GM19397 (cell line): ENCODE measurements at regions not wholly inside any gene's neighbourhood (a gene's known extent, or its start where the extent isn't known, plus 50 kb on each side); places are given as distances from the start of the nearest gene placed in this dataset.
"Not testable (repeated sequence)": the region's sequence is repeated elsewhere in the genome, so short reads cannot be mapped to it uniquely, and the experiment has no call there.

Source experiments
- ATAC-seq: cut with Tn5 transposase; IDR thresholded peaks from one replicate; pipeline ENCODE4 v1.9.1; 2021; ENCODE audit warnings: mild to moderate bottlenecking, moderate library complexity; ENCODE audit not compliant: unreplicated experiment

DNA sequence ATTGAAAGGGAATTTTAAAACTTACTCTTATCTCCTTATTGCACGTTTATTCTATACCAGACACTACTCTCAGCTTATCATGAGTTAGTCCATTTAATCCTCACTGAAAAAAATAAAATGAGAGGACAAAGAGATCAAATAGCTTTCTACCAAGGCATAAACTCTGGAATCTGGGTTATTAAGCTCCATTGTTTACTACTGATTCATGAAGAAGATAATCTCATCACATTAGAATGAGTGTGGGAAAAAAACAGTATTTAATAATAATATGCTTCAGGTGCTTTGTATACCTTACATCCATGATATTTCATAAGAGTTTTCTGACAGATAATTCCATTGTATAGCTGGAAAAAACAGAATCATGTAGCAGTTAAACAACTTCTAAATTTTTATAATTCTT, 1092.6 kb downstream of the TECRL start:
- ATAC-seq, result no peak

GRCh38 chr4:63315651-63316050, 1093.6 kb downstream of the TECRL start:
- ATAC-seq, result no peak

GRCh38 chr4:63308697-63309096, 1100.6 kb downstream of the TECRL start:
- no peak for ATAC-seq

GRCh38 chr4:63302792-63303191, 1106.5 kb downstream of the TECRL start:
- no peak for ATAC-seq

GRCh38 chr4:63302078-63302477, 1107.2 kb downstream of the TECRL start:
- ATAC-seq, result no peak

DNA sequence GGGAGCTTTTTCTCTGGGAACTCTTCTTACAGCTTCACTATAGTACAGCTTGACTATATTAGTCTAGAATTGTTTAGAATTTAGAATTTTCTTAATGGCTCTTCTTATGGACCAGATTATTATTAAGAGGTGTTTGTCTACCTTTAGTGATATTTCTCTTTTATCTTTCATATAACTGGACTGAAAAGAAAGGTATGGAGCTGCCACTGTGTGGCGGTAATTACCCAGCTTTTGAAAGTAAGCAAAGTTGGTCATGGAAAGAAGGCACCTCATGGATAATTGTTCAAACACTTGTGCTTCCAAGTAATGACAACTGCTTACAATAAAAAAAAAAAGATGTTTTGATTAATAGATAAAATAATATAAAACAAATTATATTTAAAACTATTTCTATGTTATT, 1112.5 kb downstream of the TECRL start:
- ATAC-seq, result no peak

DNA sequence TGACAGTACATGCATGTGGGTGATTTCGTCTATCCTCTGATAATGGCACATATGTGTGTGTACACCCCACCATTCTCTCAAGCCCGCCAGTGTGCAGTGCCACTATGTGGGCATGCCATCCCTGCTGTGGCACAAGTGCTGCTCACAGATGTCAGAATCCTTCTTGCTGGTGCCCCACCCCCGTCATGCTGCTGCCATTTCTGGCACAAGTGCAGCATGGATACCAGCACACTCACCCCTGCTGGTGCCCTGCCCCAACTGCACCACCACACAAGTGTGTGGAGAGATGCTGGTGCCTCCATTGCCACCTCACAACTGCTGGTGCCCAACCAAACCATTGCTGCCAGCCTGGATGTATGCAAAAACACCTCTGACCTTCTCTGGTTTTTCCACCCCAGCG, 1133.8 kb downstream of the TECRL start:
- no peak for ATAC-seq

- ATAC-seq, result no peak
Measured at GRCh38 chr4:63269156-63269555, 1140.1 kb downstream of the TECRL start.

GRCh38 chr4:63233671-63234070, 1175.6 kb downstream of the TECRL start:
- no peak for ATAC-seq

GRCh38 chr4:63232058-63232457, 1177.2 kb downstream of the TECRL start:
- no peak for ATAC-seq

DNA sequence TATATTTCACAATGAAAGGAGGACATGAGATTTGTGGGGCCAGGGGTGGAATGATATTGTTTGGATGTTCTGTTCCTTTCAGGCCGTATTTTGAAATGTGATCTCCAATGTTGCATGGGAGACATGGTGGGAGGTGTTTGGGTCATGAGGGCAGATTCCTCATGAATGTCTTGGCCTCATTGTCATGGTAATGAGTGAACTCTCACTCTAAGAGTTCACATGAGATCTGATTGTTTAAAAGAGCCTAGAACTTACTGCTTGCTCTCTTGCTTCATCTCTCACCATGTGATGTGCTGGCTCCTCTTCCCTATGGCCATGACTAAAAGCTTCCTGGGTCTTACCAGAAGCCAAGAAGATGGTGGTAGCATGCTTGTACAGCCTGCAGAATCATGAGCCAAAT, 1183.0 kb downstream of the TECRL start:
- no peak for ATAC-seq

DNA sequence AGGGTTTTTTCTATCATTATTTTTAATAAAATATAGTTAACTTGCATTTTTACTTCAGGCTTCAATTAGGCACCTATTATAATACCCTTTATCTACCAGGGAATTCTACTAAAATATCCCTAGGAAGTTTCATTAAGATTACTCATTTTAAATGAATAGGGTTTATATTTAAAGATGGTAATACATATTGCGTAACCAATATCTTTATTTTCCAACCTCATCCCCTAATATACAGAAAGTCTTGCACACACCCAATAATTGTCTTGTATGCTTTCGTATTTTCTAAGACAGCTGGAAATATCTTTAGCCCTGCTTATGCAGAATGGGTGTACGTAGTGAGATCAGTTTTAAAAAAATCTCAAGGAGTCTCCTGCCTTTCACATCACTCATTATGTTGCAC, 1186.8 kb downstream of the TECRL start:
- ATAC-seq, result no peak

DNA sequence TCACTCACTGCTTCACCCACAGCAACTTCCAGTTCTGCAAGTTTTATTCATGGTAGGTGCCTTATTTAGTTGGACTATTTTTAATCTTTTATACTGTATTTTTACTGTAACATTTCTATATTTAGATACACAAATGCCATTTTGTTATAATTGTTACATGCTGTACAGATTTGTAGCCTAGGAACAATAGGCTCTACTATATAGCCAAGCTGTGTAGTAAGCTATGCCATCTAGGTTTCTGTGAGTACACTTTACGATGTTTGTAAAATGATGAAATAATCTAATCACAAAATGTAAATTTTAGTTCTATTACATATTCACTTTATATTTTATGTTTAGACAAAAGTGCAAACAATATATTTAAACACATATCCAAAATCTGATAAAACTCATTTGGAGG, 1187.8 kb downstream of the TECRL start:
- no peak for ATAC-seq

- no peak for ATAC-seq
Measured at GRCh38 chr4:63218856-63219255, 1190.4 kb downstream of the TECRL start.

- ATAC-seq, result no peak
Measured at GRCh38 chr4:63214076-63214475, 1195.2 kb downstream of the TECRL start.

DNA sequence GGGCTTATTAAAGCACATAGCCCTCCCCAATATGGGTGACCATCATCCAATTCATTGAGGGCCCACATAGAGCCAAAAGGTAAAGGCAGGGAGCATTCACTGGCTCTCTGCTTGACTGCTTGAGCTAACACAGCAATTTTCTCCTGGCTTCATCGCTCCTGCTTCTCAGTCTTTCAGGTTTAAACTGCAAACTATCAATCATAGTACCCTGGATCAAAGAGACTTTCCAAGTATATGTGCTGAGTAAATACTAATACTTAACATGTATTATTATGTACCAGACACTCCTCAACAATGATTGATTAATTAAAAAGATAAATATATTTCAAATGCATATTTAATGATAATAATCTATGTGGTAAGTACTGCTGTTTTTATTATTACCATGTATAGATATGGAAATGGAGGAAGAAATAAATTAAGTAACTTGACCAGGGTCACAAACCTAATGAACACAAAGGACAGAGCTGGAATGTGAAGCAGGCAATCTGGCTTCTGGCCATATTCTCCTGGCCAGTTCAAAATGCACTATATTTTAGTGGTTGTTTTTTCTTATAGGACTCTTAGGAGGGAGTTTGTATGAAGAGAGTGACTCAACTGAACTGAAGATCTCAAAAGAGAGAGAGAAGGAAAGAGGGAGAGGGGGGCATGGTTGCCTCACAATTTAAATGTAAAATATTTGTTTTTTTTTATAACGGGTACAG, 1197.3 kb downstream of the TECRL start:
- ATAC-seq, result no peak

GRCh38 chr4:63211375-63211774, 1197.9 kb downstream of the TECRL start:
- ATAC-seq, result no peak

DNA sequence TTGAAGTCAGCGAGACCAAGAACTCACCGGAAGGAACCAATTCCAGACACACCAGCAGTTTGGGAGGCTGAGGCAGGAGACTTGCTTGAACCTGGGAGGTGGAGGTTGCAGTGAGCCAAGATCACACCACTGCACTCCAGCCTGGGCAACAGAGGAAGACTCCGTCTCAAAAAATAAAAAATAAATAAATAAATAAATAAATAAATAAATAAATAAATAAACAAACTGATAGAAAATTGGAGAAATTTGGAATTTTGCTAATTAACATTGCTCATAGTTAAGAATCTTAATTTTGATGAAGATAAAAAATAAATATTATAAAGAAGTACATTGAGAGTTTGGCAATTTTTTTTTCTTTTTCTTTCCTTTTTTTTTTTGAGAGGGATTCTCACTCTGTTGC, 1216.2 kb downstream of the TECRL start:
- not testable (repeated sequence) for ATAC-seq

GRCh38 chr4:63171341-63171740, 1237.9 kb downstream of the TECRL start:
- no peak for ATAC-seq

DNA sequence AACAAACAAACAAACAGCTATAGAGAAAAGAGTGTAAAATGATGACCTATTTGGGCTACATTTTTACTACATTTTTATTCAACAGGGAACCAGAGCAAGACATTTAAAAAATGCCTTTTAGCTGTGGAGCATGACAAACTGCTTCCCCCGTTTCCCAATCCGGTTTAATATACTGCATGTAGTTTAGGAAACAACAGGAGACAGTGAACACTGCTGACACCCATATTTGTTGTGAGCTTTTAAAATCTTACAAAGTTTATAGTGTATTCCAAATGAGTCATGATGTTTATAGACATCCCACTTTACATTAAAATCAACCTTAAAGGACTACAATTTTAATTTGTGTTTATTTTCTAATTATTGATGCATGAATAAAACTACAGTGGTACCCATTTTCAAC, 1238.3 kb downstream of the TECRL start:
- ATAC-seq, result no peak

DNA sequence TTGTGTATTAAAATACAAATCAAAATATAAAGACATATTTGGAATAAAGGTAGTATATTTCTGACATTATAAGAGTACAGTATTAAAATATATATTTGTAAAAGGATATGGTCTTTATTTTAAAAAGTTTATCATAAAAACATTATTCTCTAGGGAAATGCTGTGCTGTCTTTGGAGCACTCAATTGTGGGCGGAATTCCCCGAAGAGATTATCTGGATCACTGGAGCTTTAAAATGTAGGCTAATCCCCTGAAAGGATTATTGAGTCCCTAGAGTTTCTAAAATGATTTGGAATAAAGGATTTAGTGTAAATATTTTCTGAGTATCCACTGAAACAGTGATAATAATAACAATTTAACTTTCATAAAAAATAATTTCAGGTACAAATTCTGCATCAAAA, 1239.4 kb downstream of the TECRL start:
- no peak for ATAC-seq

DNA sequence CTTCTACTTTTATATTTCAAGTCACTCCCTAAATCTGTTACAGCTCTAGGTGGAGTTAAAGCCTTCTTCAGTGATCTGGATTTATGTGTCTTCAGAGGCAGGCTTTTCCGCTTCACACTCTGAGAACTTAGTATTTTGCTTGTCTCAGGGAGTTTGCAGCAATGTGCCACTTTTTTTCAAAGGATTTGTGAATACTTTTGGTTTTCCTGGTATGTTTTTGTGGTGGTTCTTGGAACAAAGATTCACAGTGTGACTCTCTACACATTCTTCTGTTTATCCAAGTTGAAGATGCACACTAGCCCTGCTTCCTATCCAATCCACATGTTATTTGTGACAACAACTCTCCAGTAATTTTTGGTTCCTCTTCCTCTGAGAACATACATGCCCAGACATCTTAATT, 1253.7 kb downstream of the TECRL start:
- ATAC-seq, result no peak

DNA sequence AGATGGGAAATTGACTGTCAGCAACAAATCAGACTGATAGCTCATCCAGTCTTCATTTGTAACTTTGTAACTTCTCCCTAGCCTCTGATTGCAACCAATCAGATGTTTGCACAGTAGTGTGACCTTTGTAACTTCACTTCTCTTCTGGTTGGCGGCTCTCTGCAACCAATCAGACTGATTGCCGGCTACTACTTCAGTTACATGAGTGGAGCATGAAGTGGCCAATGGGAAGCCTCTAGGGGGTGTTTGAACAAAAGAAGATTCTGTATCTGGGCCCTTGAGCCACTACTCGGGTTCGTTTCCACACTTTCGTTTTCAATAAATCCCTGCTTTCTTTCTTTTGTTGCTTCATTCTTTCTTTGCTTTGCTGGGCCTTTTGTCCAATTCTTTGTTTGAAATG, 1285.8 kb downstream of the TECRL start:
- ATAC-seq, result no peak
